Left lung (tissue), 4 donors: ENCODE measurements at regions not wholly inside any gene's neighbourhood (a gene's known extent, or its start where the extent isn't known, plus 50 kb on each side); places are given as distances from the start of the nearest gene placed in this dataset.

Experiments used
- ATAC-seq: fragments of 200-7000 bp; cut with Tn5 transposase; one replicate; pipeline ENCODE4 v1.9.1; 2020; ENCODE audit warnings: moderate library complexity
- DNase-seq, 4 donors: peaks; one replicate each; pipeline ENCODE4 v3.0.0-alpha.2; 2013 to 2020
- H3K27ac ChIP-seq, 2 donors: fragments of 200-600 bp; sonication (generic) in 1 of 2; one replicate each; pipeline versions ENCODE4 v1.5.0 to v1.8.0; 2020 to 2021
- H3K27me3 ChIP-seq, 2 donors: fragments of 200-600 bp; sonication (generic) in 1 of 2; one replicate each; pipeline versions ENCODE4 v1.5.0 to v1.8.0; 2020 to 2021
- H3K36me3 ChIP-seq, 2 donors: fragments of 200-600 bp; sonication (generic) in 1 of 2; one replicate each; pipeline versions ENCODE4 v1.5.0 to v1.8.0; 2020 to 2021
- H3K4me1 ChIP-seq, 2 donors: fragments of 200-600 bp; one replicate each; pipeline ENCODE4 v1.8.0; 2021
- H3K4me3 ChIP-seq, 2 donors: fragments of 200-600 bp; sonication (generic) in 1 of 2; one replicate each; pipeline versions ENCODE4 v1.5.0 to v1.8.0; 2020 to 2021; ENCODE audit warnings: mild to moderate bottlenecking in 1 of 2
- H3K9me3 ChIP-seq, 2 donors: fragments of 200-600 bp; sonication (generic) in 1 of 2; one replicate each; pipeline versions ENCODE4 v1.5.0 to v1.8.0; 2020 to 2021
- intact Hi-C, 2 donors: fragments of 100-400 bp; cut with DNase I; formaldehyde crosslinking; loops; one replicate each; pipeline versions ENCODE4 v1.11.2 to v1.14.2; 2022
- TF ChIP-seq, protein P1 (sequence below), 2 donors: fragments of 200-600 bp; sonication (generic) in 1 of 2; IDR thresholded peaks; one replicate each; pipeline versions ENCODE4 v1.5.0 to v1.8.0; 2021; ENCODE audit warnings: antibody characterized with exemption in 2 of 2
- donor health status: DM: no; HTN: yes; CAD: no.
- donor health status: DM: no; HTN: no; CAD: no.

GRCh38 chr2:45255563-45255962 lies 246.3 kb upstream of the SIX2 start:
- TF ChIP-seq, protein P1, sequence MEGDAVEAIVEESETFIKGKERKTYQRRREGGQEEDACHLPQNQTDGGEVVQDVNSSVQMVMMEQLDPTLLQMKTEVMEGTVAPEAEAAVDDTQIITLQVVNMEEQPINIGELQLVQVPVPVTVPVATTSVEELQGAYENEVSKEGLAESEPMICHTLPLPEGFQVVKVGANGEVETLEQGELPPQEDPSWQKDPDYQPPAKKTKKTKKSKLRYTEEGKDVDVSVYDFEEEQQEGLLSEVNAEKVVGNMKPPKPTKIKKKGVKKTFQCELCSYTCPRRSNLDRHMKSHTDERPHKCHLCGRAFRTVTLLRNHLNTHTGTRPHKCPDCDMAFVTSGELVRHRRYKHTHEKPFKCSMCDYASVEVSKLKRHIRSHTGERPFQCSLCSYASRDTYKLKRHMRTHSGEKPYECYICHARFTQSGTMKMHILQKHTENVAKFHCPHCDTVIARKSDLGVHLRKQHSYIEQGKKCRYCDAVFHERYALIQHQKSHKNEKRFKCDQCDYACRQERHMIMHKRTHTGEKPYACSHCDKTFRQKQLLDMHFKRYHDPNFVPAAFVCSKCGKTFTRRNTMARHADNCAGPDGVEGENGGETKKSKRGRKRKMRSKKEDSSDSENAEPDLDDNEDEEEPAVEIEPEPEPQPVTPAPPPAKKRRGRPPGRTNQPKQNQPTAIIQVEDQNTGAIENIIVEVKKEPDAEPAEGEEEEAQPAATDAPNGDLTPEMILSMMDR (IDR thresholded peaks at IDR 0.05), result no peak
- Histone ChIP-seq H3K36me3 (no peaks in the 10 kb centered on the region), H3K27me3 (no peaks in the 10 kb centered on the region), H3K9me3 (no peaks in the 10 kb centered on the region), H3K27ac (no peak overlapping the region), H3K4me1 (no peaks in the 10 kb centered on the region), H3K4me3 (no peak overlapping the region)
- ATAC-seq (peak; percentile 25), DNase-seq (no peak)
- intact Hi-C loops, result no loop called here

GRCh38 chr2:45254025-45254424 lies 244.8 kb upstream of the SIX2 start:
- no peak for DNase-seq
- no peak for ATAC-seq
- no peaks in the 10 kb centered on the region for H3K36me3 ChIP-seq
- TF ChIP-seq, protein P1 (IDR thresholded peaks at IDR 0.05), result no peak
- no peaks in the 10 kb centered on the region for H3K9me3 ChIP-seq
- intact Hi-C loops, result no loop called here
- H3K4me1 ChIP-seq, result no peaks in the 10 kb centered on the region
- H3K27ac ChIP-seq, result no peak overlapping the region
- H3K27me3 ChIP-seq, result no peaks in the 10 kb centered on the region
- H3K4me3 ChIP-seq, result no peak overlapping the region

DNA sequence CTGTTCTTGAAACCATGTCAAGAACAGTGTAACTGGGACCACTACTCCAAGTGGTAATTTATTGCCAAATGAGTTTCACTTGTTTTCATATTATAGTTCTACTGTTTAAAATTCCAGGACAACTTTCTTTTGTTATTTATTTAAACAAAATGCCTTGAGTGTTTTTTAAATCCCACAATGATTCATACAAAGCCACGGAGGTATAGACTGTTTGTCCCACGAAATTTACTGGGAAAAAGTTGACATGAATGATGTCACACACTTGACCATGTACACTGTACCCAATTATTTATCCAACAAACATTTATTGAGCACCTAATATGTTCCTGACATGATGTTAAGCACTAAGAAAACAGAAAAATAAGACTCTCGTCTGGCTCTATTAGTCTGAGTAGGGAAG lies 243.9 kb upstream of the SIX2 start:
- TF ChIP-seq, protein P1 (IDR thresholded peaks at IDR 0.05), result no peak
- H3K27ac ChIP-seq, result no peak overlapping the region
- ATAC-seq (no peak), DNase-seq (no peak)
- intact Hi-C loops, result no loop called here
- H3K4me3 ChIP-seq, result no peak overlapping the region
- H3K27me3 ChIP-seq, result no peaks in the 10 kb centered on the region
- no peaks in the 10 kb centered on the region for H3K9me3 ChIP-seq
- H3K4me1 ChIP-seq, result no peaks in the 10 kb centered on the region
- H3K36me3 ChIP-seq, result no peaks in the 10 kb centered on the region

DNA sequence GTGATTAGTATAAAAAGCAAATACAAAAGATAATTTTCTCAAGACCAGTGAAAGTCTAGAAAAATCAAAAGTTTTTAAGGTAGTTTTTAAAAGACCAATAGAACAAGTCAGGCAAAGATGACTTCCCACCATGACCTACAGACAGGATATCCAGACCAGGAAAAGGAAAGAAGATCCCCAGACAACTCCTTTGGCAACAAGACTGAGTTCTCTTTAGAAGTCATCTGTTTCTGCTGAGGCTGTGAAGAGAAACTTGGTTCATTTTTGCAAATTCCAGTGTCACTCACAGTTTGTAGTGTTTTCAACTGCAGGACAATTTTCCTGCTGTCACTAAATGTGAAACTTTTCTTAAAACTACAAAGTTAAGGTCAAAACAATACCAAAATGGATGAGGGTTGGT lies 240.9 kb upstream of the SIX2 start:
- no peak overlapping the region for H3K4me3 ChIP-seq
- intact Hi-C loops, result no loop called here
- no peaks in the 10 kb centered on the region for H3K36me3 ChIP-seq
- H3K27me3 ChIP-seq, result no peaks in the 10 kb centered on the region
- H3K27ac ChIP-seq, result no peak overlapping the region
- TF ChIP-seq, protein P1 (IDR thresholded peaks at IDR 0.05), result no peak
- no peak for DNase-seq
- no peaks in the 10 kb centered on the region for H3K4me1 ChIP-seq
- no peak for ATAC-seq
- no peaks in the 10 kb centered on the region for H3K9me3 ChIP-seq

- H3K9me3 ChIP-seq, result no peaks in the 10 kb centered on the region
- no peak overlapping the region for H3K27ac ChIP-seq
- ATAC-seq, result no peak
- TF ChIP-seq, protein P1 (IDR thresholded peaks at IDR 0.05), result no peak
- no peaks in the 10 kb centered on the region for H3K27me3 ChIP-seq
- H3K36me3 ChIP-seq, result no peaks in the 10 kb centered on the region
- no peak overlapping the region for H3K4me3 ChIP-seq
- no peak for DNase-seq
- intact Hi-C loops, result no loop called here
- no peaks in the 10 kb centered on the region for H3K4me1 ChIP-seq
These were observed 239.0 kb upstream of the SIX2 start for GRCh38 chr2:45248214-45248613.
